Activated gamma-delta T cell treated with Interleukin-2 at 50 U/mL for 16 hours (primary cell): ENCODE measurements at regions not wholly inside any gene's neighbourhood (a gene's known extent, or its start where the extent isn't known, plus 50 kb on each side); places are given as distances from the start of the nearest gene placed in this dataset.
"Not testable (repeated sequence)": the region's sequence is repeated elsewhere in the genome, so short reads cannot be mapped to it uniquely, and the experiment has no call there.

ENCODE experiments used
- DNase-seq: peaks from one replicate; pipeline ENCODE4 v3.0.0-alpha.2; 2020

GRCh38 chr12:92987362-92987761, 58.3 kb upstream of the EEA1 start:
- DNase-seq, result peak; percentile 5

- DNase-seq, result no peak
Observed at GRCh38 chr12:92987846-92988621, 58.9 kb upstream of the EEA1 start.

GRCh38 chr12:92988622-92989130, 59.6 kb upstream of the EEA1 start:
- DNase-seq, result no peak

GRCh38 chr12:92989715-92990484, 60.8 kb upstream of the EEA1 start:
- DNase-seq, result no peak

GRCh38 chr12:92991134-92991533, 62.0 kb upstream of the EEA1 start:
- no peak for DNase-seq

- DNase-seq, result no peak
Observed at GRCh38 chr12:92992041-92992440, 62.9 kb upstream of the EEA1 start.

GRCh38 chr12:92993259-92993658, 64.2 kb upstream of the EEA1 start:
- no peak for DNase-seq

GRCh38 chr12:92995258-92995903, 66.3 kb upstream of the EEA1 start:
- DNase-seq, result no peak

GRCh38 chr12:93000026-93000425, 70.9 kb upstream of the EEA1 start:
- DNase-seq, result no peak

- DNase-seq, result no peak
Observed at GRCh38 chr12:93001407-93001806, 72.3 kb upstream of the EEA1 start.

- no peak for DNase-seq
Observed at GRCh38 chr12:93002293-93003054, 73.4 kb upstream of the EEA1 start.

GRCh38 chr12:93003531-93004239, 74.6 kb upstream of the EEA1 start:
- DNase-seq, result no peak

- no peak for DNase-seq
Observed at GRCh38 chr12:93005928-93006392, 76.9 kb upstream of the EEA1 start.

- DNase-seq, result no peak
Observed at GRCh38 chr12:93006471-93007208, 77.5 kb upstream of the EEA1 start.

GRCh38 chr12:93007544-93007943, 78.4 kb upstream of the EEA1 start:
- no peak for DNase-seq

- DNase-seq, result no peak
Observed at GRCh38 chr12:93008044-93008778, 79.1 kb upstream of the EEA1 start.

- not testable (repeated sequence) for DNase-seq
Observed at GRCh38 chr12:93008880-93009279, 79.8 kb upstream of the EEA1 start.

GRCh38 chr12:93009533-93009932, 80.4 kb upstream of the EEA1 start:
- DNase-seq, result no peak

- DNase-seq, result no peak
Observed at GRCh38 chr12:93010461-93010860, 81.4 kb upstream of the EEA1 start.

GRCh38 chr12:93011100-93011499, 82.0 kb upstream of the EEA1 start:
- DNase-seq, result no peak
